ENCODE measurements at regions not wholly inside any gene's neighbourhood (a gene's known extent, or its start where the extent isn't known, plus 50 kb on each side); places are given as distances from the start of the nearest gene placed in this dataset.
"Not testable (repeated sequence)": the region's sequence is repeated elsewhere in the genome, so short reads cannot be mapped to it uniquely, and the experiment has no call there.

DNA sequence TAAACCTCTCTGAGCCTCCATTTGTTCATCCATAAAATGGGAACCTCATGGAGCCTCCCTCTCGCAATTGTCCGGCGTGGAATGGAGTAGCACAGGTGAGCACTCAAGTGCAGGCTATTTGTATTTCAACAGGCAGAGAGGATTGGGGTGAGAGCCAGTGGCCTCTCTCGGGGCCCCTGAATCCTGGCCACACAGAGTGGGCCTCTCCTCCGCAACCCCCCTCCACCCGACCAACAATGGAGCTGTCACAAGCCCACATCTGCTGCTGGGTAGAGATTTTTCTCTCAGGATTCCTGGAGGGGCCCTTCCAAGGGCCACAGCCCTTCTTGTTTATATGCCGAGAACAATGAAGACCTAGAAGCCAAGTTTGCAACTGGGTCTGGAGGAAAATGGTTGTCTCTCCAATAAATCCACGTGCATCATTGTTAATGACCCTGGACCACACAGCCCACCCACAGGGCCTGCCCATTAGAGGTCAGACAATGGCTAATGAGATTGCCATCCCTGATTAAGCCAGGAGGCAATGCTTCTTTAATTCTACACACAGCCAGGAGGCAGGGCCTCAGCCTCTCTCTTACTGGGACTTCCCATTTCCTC, 233.0 kb downstream of the ANKRD60 start:
- no peak for DNase-seq

DNA sequence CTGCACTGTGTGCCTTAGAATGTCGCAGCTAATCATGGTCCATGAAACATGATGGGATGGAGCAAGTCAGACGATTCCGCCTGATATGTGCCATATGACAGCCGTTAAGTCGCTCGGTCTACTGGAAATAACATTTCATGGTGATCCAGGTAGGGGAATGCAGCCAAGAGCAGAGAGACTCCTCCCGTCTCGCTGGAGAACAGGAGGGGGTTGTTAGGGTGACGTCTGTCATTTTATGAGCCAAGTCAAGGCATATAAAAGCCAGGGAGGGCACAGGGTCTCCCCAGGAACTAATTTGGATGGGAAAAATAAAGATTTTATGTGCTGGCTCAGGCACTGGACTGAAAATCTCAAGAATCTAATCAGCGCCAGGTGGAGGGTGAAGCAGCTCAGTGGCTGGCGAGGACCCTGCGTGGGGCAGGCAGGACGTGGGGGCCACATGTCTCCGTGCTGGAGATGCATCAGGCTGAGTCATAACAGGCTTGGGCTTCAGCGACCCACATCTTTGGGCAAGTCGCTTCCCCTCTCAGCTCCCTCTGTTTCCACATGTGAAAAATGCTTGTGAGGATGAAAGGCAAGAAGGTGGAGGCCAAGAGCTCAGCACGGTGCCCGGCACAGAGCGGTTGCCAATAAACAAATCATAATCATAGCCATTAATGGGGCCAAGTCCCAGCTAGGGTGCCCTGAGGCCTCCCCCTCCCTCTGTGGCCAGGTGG, 234.6 kb downstream of the ANKRD60 start:
- no peak for DNase-seq

DNA sequence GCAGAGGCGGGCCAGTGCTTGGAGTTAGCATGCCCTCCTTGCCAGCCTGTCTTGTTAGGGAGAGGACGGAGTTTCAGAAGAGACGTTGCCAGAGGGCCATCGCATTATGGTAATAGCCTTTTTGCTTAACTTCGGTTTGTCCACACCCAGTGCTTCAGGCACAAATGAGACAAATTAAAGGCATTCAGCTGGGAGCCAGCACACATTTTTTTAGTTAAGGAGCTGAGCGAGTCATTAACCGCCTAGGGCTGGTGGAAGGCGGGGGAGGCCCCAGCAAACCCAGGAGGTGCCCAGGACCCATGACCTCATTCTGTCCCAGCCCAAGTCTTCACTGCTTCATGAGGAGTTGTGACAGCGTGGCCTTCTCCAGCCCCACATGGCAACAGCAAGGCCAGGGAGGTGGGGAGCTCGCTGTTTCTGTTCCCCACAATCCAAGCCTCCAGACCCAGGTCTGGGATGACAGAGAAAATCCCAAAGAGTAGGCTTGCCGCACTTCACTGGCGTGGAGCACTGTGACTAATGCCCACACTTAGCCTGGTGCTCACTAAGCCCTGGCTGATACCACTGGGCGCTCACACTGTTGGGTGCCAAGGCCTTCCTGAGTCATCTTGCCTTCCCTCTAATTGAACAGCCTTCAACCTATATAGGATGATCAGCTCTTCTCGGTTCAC, 237.1 kb downstream of the ANKRD60 start:
- no peak for DNase-seq

- DNase-seq: no peak
These were observed 238.0 kb downstream of the ANKRD60 start for GRCh38 chr20:57990396-57990987.

- no peak for DNase-seq
These were observed 239.6 kb downstream of the ANKRD60 start for GRCh38 chr20:57988828-57989227.

DNA sequence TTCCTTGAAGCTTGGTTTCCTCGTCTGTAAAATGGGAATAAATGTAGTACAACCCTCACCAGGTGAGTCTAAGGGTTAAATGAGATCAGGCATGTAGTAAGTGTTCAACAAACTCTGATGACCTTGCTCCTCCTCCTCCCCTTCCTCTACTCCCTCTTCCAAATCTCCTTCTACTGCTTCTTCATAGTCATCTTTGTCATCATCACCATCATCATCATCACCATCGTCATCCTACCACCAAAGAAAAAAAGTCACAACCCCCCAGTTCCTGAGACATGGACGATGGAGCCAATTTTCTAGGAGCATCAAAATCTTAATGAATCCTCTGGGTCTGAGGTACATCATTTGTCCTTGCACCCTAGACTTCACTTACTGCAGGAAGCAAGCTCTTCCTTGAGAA, 240.0 kb downstream of the ANKRD60 start:
- no peak for DNase-seq

DNA sequence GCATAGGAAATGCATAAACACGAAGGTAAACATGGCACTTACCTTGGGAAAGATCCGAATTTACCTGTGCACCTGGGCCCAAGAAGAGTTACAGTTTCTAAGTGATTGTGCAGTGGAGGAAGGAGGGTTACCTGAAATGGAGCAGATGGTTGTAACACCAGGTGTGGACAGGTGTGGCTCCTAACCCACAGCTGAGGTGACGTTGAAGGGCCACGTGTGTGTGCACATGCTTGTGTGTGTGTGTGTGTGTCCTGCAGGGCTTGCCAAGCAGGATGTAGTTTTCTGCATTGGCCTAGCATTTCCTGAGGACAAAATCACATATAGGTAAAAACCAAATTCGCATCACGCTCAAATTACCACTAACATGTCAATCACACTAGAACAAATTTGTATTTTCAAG, 240.8 kb downstream of the ANKRD60 start:
- no peak for DNase-seq

- DNase-seq: no peak
These were observed 241.8 kb downstream of the ANKRD60 start for GRCh38 chr20:57986666-57987065.

DNA sequence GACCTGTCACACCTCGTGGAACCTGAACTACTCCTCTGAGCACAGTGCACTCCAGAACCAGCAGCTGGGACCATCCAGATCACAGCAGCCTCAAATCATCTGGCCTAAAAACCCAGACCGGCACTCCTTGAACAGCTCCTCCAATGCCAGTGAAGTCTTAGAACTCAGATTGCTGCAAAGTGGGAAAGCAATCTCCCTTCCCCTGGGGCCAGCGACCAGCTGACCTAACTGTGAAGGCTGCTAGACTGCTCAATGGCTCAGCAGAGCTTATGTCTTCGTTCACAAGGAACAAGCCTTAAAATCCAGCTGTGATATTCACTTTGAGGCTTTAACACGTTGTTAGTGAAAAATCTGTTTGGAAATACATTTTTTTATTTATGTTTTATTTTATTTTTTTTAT, 243.2 kb downstream of the ANKRD60 start:
- no peak for DNase-seq

- DNase-seq: no peak
These were observed 245.4 kb downstream of the ANKRD60 start for GRCh38 chr20:57983082-57983481.

DNA sequence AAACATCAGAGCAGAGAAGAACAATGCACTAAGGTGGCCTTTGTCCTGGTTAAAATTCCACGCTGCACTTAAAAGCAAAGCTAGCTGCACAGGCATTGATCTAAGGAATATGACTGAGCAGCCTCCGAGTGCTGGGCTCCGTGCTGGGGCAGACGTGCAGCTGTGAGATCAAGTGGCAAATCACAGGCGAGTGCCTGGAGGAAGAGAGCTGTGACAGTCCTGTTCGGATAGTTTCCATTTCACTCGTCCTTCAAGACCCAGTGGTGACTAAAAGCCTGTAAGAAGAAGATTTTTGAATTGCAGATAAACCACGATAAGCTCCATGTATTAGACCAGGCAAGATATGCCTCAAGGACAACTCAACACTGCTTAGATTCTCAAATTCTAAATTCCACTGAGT, 247.9 kb downstream of the ANKRD60 start:
- DNase-seq: no peak

GRCh38 chr20:57977569-57977968, 250.9 kb downstream of the ANKRD60 start:
- DNase-seq: peak; percentile 32

- no peak for DNase-seq
These were observed 251.3 kb downstream of the ANKRD60 start for GRCh38 chr20:57977141-57977540.

DNA sequence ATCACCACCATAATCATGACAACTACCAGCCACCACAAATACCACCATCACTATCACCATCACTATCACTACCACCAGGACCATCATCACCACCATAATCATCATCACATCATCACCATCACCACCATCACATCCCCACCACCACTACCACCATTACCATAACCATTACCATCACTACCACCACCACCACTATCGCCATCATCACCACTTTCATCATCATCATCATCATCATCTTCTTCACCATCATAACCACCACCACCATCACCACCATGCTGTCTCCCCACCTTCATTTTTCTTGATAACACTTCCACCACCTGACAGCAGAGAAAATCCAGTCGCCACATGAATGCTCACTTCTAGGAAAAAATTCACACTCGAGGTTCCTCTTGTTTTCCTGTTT, 253.6 kb downstream of the ANKRD60 start:
- DNase-seq: no peak

DNA sequence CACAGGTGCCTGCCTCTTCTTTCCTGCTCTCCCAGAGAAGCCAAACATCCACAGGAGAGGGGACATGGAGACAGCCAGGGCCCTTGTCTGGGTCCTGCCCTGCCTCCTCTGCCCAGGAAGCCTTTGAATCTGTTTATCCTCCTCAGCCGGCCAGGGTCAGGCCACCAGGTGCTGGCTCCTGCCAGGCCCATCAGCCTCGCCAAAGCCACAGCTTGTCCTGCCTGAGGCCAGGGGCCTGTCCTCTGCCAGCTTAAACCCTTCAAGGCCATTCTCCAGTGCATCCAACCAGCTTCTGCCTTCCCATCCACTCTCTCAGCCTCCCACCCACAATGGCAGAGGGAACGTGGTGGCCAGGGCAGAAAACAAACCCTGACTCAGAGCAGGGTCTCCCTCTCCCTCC, 254.6 kb downstream of the ANKRD60 start:
- no peak for DNase-seq

DNA sequence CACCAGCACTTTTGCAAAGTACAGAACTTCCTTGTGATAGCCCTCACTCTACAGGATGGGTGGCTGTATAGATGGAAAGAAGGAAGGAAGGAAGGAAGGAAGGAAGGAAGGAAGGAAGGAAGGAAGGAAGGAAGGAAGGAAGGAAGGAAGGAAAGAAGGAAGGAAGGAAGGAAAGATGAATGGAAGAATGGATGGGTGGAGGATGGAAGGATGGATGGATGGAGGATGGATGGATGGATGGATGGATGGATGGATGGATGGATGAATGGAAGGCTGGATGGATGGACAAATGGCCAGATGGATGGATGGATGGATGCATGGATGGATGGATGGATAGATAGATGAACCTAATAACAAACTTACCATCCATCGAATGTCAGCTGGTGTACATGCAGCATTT, 256.9 kb downstream of the ANKRD60 start:
- not testable (repeated sequence) for DNase-seq

- no peak for DNase-seq
These were observed 257.6 kb downstream of the ANKRD60 start for GRCh38 chr20:57970856-57971255.

- no peak for DNase-seq
These were observed 258.3 kb downstream of the ANKRD60 start for GRCh38 chr20:57970116-57970515.

GRCh38 chr20:57968120-57968519, 258.3 kb upstream of the PMEPA1 start:
- DNase-seq: no peak

DNA sequence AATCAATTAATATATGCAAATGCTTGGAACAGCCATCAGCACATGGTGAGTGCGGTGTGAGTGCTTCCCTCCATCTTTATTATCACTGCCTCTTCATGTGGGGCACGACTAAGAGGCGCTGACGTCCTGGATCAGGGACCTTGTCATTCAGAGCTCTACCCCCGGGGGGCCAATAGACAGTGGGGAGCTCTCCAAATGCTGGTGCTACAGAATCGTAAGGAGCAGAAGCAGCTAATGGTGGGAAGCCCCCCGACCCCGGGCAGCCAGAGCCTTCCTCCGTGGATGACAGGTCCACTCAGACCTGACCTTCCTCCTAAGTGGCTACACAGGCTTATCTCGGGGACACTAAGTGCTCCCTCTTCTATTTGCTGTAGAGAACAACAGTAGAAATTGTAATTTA, 257.5 kb upstream of the PMEPA1 start:
- DNase-seq: no peak

DNA sequence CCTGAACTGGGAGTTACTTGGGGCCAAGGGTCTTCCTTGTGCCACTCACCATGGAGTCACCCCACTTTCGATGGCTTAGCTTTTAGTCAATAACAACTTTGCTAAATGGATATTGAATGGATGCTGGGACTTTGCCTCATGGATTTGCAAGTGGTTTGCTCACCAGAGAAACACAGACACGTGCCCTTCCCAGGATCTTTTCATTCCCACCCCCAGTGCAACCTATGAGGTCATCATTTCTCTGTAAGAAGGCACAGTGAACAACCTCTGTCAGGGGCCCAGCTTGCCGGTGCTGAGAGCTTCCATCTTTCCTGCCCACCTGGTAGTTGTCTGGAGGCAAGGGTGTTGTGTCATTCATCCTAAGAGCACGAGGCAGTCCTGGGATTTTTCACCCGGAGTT, 256.8 kb upstream of the PMEPA1 start:
- DNase-seq: no peak

- no peak for DNase-seq
These were observed 255.6 kb upstream of the PMEPA1 start for GRCh38 chr20:57965441-57965840.

DNA sequence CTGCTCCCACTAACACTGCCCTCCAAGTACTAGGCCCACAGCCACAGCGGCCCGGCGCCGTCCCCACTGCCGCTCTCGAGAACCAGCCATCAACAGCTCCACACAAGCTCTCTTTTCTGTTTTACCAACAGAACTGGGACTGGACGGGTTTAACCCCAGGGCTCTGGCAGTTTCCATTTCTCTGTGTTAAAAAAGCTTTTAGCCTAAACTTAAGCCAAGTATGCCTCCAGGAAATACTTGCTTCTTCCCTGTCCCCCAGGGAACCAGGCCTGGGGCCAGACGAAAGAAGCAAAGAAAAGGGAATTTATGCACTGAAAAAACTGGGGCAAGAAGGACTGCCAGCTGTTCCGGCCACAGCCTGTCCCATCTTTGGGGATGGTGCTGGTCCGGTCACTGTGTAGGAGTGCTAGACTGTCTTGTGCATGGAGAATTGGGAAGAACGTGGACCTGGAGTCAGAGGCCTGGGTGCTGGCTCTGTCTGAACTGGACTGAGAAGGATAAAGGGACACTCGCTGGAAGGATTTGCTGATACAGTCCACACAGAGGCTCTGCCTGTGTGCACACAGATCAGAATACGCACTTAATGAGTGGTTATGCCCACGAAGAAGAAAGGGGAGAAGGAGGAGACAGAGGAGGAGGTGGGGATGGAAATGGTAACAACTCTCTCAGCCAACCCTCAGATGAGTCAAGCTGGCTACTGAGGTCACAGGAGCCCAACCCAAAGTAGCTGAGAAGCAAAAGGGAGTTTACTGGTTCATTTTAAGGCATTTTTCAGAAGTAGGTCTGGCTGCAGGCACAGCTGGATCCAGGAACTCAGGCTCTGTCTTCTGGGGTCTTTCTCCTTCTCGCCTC, 254.4 kb upstream of the PMEPA1 start:
- DNase-seq: no peak

All from NCI-H1105 (cell line).